ENCODE measurements at regions not wholly inside any gene's neighbourhood (a gene's known extent, or its start where the extent isn't known, plus 50 kb on each side); places are given as distances from the start of the nearest gene placed in this dataset.
"Not testable (repeated sequence)": the region's sequence is repeated elsewhere in the genome, so short reads cannot be mapped to it uniquely, and the experiment has no call there.

GRCh38 chr9:21533597-21533996 lies 51.5 kb upstream of the IFNE start:
- no peak for DNase-seq (ENCODE audit: low read depth in 4 of 4, low spot score in 3 of 4)

- no peak for DNase-seq (ENCODE audit: low read depth in 4 of 4, low spot score in 3 of 4)
Observed at GRCh38 chr9:21535396-21535795, 53.3 kb upstream of the IFNE start.

DNA sequence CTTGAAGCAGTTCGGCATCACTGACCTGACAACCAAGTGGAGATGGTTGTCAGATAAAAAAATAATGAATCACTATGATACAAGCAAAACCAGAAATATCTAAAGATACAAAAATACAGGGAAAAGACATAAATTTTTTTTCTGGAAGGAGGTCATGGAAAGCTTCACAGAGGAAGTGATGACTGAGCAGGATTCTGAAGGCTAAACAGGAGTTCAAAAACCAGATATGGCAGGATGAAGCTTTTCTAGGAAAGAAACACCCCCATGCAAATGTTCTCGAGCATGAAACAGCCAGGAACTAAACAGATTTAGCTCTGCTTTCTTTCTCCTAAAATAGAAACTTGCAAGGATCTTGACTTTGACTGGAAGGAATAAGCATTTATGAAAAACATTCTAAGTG lies 60.7 kb upstream of the IFNE start:
- DNase-seq (ENCODE audit: low read depth in 4 of 4, low spot score in 3 of 4): no peak

GRCh38 chr9:21543187-21543586 lies 61.1 kb upstream of the IFNE start:
- DNase-seq (ENCODE audit: low read depth in 4 of 4, low spot score in 3 of 4): no peak

- DNase-seq (ENCODE audit: low read depth in 4 of 4, low spot score in 3 of 4): not testable (repeated sequence)
Observed at GRCh38 chr9:21543816-21544215, 61.7 kb upstream of the IFNE start.

DNA sequence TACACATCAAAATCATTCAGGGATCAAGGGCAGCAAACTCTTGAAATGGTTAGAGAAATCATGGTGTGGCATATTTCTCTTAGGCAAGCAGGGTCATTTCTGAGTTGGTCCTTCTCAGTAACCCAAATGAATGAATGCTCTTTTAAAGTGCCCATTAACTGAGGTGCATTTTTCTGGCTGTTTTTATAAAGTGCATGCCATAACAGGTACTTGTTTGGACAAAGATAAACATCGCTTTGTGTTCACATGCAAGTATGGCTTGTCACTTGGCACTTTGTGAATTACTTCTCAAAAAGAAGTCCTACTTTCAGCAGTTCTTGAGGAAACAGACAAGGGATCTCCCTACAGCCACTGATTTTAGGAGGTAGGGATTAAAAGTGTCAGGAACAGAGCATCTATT lies 64.8 kb upstream of the IFNE start:
- no peak for DNase-seq (ENCODE audit: low read depth in 4 of 4, low spot score in 3 of 4)

DNA sequence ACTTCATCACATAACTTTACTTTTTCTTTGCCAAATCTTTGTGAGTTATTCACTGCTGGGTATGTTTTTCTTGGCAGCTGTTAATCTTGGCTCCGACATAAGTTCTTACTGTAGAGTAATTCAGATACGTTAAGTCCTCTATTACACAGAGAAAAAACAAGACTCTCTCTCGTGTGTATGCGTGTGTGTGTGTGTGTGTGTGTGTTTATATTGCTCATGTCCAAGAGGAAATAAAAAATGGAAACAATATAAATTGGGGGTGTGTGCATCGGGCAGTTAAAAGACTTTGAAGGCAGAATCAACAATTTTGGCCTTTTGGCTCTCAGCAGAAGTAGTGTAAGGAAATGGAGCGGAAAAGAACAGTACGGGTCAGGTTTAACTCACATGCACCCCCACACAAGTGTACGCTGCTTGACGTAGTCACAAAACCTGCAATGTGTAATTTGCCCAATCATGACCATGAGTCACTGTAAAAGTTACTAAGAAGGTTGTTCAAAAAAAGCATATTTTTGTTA lies 67.2 kb upstream of the IFNE start:
- no peak for DNase-seq (ENCODE audit: low read depth in 4 of 4, low spot score in 3 of 4)

- no peak for DNase-seq (ENCODE audit: low read depth in 4 of 4, low spot score in 3 of 4)
Observed at GRCh38 chr9:21549890-21550289, 67.8 kb upstream of the IFNE start.

- no peak for DNase-seq (ENCODE audit: low read depth in 4 of 4, low spot score in 3 of 4)
Observed at GRCh38 chr9:21550392-21550791, 68.3 kb upstream of the IFNE start.

DNA sequence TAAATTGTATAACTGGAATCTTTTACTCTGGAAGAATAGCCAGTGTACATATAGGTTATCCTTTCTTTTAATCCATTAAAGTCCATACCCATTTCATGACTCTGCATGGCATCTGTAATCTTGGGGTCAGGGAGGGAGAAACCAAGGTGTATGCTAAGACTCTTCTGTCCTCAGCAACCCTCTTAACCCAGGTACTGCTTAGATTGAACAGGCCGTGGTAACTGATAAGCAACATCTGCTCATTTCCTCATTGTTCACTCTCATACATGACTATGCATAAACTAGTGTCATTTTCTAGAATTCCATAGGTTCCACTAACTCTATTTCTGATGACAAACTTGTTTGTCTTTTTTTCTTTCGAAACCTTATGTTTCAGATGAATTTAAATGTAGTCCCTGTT lies 69.3 kb upstream of the IFNE start:
- no peak for DNase-seq (ENCODE audit: low read depth in 4 of 4, low spot score in 3 of 4)

- DNase-seq (ENCODE audit: low read depth in 4 of 4, low spot score in 3 of 4): no peak
Observed at GRCh38 chr9:21552244-21553170, 70.4 kb upstream of the IFNE start.

GRCh38 chr9:21553441-21553840 lies 71.3 kb upstream of the IFNE start:
- DNase-seq (ENCODE audit: low read depth in 4 of 4, low spot score in 3 of 4): no peak

- no peak for DNase-seq (ENCODE audit: low read depth in 4 of 4, low spot score in 3 of 4)
Observed at GRCh38 chr9:21554813-21555212, 72.7 kb upstream of the IFNE start.

DNA sequence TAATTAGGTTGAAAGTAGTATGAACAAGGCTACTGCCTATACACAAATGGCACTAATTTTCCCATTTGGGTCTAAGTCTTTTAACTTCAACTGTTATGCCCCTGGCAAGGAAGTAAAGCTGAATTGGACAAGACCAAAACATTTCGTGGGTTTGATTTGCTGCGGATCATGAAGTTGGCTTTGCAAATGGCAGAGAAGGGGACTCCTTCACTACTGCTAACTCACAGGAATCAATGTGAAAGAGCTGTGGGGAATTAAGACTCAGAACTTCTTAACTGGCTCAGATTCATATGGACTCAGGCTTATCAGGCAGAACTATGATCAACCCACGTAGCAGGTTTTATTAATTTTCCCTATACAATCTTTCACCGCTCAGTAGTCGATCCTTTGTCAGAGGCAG lies 73.8 kb upstream of the IFNE start:
- no peak for DNase-seq (ENCODE audit: low read depth in 4 of 4, low spot score in 3 of 4)

- no peak for DNase-seq (ENCODE audit: low read depth in 4 of 4, low spot score in 3 of 4)
Observed at GRCh38 chr9:21556581-21557427, 74.7 kb upstream of the IFNE start.

GRCh38 chr9:21557428-21557768 lies 75.3 kb upstream of the IFNE start:
- DNase-seq (ENCODE audit: low read depth in 4 of 4, low spot score in 3 of 4): no peak

DNA sequence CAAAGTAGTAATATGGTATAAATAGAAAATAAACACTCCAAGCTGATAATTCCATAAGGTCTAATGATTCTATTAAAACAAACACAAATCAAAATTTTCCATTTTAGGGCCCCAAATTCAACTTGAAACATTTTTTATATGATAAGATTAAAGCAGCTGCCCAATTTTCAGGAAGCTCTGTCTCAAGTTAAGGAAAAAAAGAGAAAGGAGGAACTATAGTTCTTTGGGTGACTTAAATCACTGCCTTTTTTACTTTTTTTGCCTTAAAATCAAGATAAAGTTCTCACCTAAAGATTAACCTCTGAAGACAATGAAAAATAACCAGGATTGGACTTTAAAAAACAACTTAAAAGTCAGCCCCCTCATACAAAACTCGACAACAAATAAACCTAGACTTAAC lies 76.0 kb upstream of the IFNE start:
- no peak for DNase-seq (ENCODE audit: low read depth in 4 of 4, low spot score in 3 of 4)

DNA sequence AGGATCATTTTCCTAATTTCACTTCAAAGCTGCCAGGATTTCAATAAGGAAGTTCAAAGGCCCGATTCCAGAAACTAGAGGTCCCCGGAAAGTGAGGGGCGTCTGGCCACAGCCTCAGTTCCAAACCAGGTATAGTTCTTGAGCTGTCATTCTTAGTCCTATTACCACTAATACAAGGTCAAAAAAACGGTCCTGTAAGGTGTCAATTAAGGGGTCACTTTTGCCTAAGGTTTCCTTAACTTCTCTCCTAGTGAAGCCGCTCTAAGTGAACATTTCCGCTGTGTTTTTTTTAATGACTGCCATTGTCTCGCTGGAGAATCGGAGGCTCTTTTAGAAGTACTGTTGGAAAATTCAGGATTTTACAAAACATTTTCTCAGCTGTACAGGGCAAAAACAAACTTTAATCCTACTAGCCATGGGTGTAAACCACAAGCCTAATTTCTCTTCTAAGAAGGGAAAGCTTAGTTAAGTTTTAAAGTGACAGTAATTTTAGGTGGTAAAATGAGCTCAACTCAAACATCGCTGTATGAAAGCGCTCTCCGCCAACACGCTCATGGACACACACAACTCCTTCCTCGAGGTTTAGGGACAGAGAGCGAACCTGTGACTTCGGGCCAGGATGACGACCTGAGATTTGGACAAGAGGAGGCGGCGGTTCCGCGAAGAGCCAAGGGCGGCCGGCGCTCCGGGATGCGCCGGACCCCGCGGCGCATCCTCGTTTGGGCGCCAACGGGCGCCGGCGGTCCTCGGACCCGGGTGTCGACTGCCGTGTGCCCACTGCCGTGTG lies 76.7 kb upstream of the IFNE start:
- DNase-seq (ENCODE audit: low read depth in 4 of 4, low spot score in 3 of 4): no peak

DNA sequence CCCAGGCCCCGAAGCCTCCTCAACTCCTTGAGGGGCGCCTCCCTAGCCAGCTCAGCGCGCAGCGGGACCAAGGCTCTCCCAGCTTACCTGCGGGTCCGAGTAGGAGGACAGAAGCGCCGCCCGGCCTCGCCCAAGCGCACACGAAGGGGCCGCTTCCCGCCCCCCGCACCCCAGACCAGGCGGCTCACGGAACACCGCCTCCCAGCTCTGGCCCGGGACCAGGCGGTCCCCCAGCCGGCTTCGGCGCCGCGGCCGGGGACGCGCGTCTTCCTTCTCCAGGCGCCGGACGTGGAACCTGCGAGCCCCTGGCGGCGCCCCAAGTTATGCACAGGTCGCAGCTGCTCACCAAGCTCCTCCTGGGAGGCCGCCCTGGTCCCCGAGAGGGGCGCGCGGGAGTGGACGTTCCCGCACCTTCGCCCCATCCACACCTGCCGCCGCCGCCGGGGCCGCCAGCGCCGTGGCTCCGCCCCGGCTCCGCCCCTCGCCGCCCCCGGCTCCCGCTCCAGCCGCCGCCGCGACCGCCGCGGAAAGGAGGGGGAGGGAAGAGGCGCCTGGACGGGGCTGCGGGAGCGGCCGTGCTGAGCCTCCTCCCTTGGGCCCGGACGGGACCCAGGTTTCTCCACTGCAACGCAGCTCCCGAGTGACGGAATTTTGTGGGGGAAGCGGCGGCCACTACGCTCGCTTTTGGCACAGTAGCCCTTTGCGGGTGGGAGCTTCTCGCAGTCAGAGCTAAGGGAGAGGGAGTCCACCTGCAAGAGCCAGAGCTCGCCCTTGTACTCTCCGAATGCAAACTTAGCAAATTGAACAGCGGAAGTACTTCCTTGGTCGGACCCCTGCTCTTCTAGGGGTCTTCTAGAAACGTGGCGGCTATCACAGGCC lies 77.5 kb upstream of the IFNE start:
- DNase-seq (ENCODE audit: low read depth in 4 of 4, low spot score in 3 of 4): no peak

GRCh38 chr9:21560281-21560745 lies 78.2 kb upstream of the IFNE start:
- DNase-seq (ENCODE audit: low read depth in 4 of 4, low spot score in 3 of 4): no peak
